ENCODE measurements at regions not wholly inside any gene's neighbourhood (a gene's known extent, or its start where the extent isn't known, plus 50 kb on each side); places are given as distances from the start of the nearest gene placed in this dataset.
"Not testable (repeated sequence)": the region's sequence is repeated elsewhere in the genome, so short reads cannot be mapped to it uniquely, and the experiment has no call there.

DNA sequence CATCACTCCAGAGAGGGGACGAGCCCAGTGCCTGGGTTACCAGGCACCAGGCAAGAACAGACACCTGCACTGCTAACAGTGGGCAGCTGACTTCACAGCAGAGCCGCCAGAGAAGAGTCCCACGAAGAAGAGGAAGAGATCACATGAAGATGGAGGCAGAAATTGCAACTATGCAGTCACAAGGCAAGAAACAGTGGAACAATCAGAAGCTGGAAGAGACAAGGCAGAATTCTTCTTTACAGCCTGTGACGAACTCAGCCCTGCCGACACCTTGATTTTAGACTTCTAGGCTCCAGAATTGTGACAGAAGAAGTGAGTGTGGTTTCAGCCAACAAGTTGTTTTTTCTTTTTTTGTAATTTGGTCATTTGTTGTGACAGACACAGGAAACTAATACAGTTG, 59.2 kb downstream of the IL12A start:
- DNase-seq (ENCODE audit: low read depth): no peak

DNA sequence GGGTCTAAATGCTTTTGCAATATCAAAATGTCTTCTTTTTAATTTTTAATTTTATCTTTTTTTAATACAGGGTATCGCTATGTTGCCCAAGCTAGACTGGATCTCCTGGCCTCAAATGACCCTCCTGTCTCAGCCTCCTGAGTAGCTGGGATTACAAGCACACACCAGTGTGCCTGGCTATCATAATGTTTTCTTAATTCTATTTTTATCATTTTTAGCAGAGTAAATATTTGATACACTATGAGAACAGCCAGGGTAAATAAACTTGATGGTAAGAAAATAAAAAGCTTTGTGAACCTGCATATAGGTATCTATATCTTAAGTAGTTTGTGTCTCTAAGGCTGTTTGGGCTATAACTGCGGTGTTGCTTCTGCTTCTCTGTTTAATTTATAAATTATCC, 60.4 kb downstream of the IL12A start:
- no peak for DNase-seq (ENCODE audit: low read depth)

DNA sequence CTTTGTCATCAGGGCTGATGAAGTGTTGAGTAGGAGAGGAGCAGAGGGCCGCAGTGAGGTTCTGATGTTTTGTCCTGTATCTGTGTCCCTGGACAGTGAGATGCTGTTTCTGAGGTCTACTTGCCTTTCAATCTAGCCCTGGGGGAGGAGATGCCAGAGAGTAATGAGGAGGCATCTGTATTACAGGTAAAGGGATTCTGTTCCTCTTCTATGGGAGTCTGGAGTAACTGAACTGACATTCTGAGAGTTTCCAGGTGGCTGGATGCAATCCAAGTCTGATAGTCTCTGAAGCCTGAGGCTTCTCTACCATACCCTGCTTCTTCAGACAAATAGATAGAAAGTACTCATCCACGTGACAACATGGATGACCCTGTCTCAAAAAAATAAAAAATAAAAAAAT, 60.9 kb downstream of the IL12A start:
- DNase-seq (ENCODE audit: low read depth): no peak

DNA sequence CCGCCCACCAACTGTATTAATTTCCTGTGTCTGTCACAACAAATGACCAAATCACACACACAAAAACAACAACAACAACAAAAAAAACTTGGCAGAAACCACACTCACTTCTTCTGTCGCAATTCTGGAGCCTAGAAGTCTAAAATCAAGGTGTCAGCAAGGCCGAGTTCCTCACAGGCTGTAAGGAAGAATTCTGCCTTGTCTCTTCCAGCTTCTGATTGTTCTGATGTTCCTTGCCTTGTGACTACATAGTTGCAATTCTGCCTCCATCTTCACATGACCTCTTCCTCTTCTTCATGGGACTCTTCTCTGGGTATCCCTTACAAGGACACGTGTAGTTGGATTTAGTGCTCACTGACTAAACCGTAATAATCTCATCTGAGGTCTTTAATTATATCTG, 61.4 kb downstream of the IL12A start:
- no peak for DNase-seq (ENCODE audit: low read depth)

DNA sequence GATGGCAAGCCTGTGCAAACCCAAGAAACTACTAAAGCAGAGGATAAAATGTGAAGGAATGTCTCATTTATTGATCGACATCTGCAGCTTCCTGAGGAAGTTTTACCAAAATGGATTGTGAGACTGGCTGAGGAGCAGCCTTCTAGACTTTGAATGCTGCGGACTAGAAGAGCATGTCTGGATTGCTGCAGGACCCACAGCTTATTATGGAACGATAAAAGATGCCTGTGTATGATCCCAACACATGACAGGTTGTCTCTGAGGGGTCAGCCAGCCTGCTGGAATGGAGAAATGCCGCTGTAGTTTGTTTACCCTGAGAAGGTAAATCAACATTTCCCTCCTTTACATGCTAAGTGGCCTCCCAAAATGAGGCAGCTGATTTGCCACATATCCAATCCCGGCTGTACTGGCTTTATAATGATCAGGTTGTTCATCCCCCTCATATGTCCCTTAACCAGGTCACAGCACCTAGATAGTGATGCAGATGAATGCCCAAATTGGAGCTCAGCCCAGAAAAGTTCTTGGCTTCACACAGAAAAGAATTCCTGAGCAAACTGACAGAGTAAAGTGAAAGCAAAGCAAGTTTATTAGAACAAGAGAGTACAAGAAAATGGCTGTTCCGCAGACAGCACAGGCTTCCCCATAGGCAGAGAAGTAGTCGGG, 63.9 kb downstream of the IL12A start:
- no peak for DNase-seq (ENCODE audit: low read depth)

DNA sequence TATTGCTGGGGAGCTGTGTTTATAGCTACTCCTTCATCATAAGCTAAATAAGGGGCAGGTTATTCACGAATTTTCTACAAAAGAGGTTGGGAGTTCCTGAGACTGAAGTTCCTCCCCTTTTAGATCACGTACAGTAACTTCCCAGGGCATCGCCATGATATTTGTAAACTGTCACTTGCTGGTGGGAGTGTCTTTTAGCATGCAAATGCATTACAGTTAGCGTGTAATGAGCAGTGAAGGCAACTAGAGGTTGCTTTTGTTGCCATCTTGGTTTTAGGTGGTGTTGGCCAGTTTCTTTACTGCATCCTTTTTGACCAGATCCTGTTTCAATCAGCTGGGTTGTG, 64.4 kb downstream of the IL12A start:
- DNase-seq (ENCODE audit: low read depth): no peak

DNA sequence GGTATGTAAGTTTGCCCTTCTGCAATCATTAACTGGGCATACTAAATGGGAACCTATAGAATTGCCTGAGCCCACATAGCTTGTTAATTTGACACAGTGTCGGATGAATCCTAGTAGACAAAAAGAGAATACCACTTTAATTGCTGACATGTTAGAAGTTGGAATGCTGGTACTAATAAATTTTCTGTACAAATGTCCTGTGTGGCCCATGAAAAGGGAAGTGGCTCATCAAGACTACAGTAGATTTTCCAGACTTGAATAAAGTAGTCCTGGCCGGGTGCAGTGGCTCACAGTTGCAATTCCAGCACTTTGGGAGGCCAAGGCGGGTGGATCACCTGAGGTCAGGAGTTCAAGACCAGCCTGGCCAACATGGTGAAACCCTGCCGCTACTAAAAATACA, 66.2 kb downstream of the IL12A start:
- not testable (repeated sequence) for DNase-seq (ENCODE audit: low read depth)

DNA sequence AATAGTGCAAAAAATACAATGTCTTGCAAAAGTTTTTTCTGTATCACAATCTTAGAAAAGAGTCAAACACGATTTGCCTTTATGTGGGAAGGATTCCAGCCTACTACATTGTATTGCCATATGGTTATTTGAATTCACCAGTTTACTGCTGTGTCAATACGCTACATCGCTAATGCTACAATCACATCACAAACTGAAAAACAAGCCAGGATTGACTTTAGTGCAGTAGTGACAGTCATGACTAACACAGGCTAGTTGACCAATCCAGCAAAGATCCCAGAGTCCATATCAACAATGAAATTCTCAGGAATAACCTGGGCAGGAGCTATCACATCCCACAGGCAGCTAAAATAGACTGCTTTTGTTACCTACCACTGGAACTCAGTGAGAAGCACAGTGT, 67.0 kb downstream of the IL12A start:
- no peak for DNase-seq (ENCODE audit: low read depth)

DNA sequence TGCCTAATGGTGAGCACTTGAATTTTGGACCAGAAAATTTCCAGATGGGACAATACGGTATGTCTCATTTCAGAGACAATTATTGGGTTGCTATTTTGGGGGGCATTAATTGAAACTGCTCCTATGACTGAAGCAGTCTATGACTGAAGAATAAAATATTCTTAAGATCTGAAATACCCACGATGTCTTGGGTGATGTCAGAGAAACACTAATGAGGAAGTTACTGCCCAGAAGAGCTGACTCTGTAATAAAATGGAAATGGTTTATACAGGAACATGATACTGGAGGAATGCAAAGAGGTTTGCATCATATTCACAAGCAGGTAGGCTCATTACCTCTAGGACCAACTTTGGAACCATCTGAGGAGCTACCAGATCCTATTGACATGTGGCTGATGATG, 68.7 kb downstream of the IL12A start:
- DNase-seq (ENCODE audit: low read depth): no peak

DNA sequence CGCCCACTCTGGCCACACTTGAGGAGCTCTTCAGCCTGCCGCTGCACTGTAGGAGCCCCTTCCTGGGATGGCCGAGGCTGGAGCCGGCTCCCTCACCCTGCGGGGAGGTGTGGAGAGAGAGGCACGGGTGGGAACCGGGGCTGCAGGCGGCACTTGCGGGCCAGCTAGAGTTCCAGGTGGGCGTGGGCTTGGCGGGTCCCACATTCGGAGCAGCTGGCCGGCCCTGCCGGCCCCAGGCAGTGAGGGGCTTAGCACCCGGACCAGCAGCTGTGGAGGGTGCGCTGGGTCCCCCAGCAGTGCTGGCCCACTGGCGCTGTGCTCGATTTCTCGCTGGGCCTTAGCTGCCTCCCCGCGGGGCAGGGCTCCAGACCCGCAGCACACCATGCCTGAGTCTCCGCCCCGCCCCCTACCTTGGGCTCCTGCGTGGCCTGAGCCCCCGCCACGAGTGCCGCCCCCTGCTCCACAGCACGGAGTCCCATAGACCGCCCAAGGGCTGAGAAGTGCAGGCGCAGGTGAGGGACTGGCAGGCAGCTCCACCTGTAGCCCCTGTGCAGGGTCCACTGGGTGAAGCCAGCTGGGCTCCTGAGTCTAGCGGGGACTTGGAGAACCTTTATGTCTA, 71.9 kb downstream of the IL12A start:
- no peak for DNase-seq (ENCODE audit: low read depth)

DNA sequence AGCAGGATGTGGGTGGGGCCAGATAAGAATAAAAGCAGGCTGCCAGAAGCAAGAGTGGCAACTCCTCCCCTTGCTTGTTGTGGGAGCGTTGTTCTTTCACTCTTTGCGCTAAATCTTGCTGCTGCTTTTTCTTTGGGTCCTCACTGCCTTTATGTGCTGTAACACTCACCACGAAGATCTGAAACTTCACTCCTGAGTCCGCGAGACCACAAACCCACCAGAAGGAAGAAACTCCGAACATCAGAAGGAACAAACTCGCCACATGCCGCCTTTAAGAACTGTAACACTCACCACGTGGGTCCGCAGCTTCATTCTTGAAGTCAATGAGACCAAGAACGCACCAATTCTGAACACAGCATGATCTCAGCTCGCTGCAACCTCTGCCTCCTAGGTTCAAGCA, 72.9 kb downstream of the IL12A start:
- DNase-seq (ENCODE audit: low read depth): no peak

DNA sequence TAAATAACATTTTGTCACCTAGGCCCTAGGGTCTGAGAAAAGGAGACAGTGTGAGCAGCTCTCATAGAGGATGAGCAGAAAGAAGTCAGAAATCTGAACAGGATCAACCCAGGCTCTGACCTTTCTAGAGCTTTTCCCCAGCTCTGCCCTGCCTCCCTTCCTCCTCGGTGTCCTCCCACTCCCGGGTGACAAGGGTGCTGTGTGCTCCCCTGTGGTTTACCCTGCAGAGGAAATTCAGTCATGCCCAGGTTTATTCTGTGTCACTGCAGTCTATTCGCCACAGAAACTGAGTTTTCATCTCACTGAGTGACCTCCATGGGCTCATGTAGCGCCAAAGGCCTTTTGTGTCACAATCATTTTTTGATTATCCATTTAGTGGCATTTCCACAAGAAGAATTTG, 76.6 kb downstream of the IL12A start:
- DNase-seq (ENCODE audit: low read depth): no peak

DNA sequence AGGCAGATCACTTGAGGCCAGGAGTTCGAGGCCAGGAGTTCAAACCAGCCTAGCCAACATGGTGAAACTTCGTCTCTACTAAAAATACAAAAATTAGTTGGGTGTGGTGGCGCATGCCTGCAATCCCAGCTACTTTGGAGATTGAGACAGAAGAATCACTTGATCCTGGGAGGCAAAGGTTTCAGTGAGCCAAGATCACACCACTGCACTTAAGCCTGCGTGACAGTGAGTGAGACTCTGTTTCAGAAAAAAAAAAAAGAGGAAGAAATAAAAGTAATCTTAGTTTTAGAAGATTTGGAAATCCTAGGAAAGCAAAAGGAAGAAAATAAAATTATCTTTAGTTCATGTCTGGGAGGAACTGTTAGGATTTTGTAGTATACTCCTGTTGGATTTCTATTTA, 77.2 kb downstream of the IL12A start:
- no peak for DNase-seq (ENCODE audit: low read depth)

DNA sequence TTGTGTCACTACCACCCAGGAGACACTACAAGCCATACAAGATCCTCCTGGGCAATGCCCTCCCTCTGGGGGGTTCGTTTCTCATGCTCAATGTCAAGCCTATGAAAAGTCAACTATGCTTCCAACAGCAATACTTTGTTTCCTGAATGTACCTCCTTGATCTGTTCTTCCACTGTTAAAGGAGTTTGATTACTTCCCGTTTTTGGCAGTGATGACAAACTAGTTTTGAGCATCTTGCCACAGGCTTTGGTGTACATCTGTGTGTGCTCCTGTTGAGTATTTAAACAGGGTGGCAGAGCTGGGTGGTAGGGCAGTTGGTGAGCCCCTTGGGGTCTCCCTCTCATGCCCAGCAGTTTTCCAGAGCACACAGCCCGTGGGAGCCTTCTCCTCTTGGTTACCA, 81.4 kb downstream of the IL12A start:
- DNase-seq (ENCODE audit: low read depth): no peak

DNA sequence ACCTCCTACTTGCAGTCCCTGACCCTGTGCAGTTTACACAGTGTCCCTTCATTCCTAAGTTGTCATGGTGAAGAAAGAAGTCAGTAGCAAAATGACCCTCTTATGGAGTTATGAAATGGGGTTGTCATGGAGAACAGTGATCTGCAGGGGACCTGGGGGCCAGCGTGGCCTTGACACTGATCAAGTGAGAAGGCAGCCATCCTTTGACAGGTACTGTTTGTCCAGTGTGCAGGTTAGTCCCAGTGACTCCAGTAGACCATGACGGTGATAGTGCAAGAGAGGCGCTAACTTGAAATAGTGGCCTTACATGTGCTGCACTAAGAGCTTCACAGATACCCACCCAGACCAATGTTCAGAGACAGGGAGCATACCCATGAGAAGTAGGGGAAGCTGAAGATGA, 87.9 kb downstream of the IL12A start:
- no peak for DNase-seq (ENCODE audit: low read depth)

DNA sequence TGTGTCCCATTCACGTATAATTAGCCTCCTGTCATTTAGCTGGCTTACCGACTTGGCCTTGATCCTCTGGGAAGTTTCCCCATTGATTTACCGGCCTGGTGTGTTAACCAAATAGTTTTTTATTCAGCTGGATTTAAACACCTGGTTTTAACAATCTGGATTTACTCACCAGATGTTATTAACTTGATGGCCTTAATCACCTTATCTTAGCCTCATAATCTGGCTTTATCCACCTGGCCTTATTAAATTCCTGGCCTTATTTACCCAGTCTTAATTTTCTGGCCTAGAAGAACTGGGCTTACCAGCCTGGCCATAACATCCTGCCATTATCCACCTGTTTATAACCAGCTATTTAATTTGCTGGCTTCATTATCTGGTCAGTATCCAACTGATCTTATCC, 89.9 kb downstream of the IL12A start:
- DNase-seq (ENCODE audit: low read depth): no peak

DNA sequence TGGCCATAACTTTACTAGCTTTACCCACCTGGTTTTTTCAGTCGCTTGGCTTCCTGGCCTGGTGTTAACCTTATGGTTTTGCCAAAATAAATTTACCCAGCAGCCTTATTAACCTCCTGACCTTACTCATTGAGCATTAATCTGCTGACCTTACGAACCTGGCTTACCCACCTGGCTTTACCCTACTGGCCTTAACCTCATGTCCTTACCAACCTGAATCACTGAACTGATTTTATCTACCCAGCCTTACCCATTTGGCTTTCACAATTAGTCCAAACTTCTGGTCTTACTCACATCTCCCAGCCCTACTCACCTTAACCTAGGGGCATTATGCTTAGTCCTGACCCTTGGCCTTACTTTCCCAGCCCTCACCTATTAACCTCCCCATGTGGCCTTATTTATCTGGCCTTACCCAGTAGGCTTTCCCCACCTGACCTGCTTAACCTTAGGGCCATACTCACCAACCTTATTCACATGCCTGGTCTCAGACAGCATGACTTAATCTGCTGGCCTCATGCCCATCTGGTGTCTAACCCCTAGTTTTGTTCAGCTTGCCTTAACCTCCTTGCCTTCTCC, 93.4 kb downstream of the IL12A start:
- DNase-seq (ENCODE audit: low read depth): no peak

DNA sequence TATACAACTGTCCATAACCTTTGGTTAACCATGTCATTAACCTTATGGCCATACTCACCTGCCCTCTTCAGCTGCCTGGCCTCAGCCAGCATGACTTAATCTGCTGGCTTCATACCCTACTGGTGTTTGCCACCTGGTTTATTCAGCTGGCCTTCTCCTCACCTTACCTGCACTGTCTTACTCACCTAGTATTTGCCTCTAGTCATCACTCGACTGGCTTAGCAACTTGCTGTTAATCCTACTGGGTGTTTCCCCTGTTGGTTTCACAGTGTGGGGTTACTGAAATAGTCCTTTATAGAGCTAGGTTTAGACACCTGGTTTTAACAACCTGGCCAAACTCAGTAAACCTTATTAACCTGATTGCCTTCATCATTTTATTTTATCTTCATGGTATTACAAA, 96.4 kb downstream of the IL12A start:
- no peak for DNase-seq (ENCODE audit: low read depth)

DNA sequence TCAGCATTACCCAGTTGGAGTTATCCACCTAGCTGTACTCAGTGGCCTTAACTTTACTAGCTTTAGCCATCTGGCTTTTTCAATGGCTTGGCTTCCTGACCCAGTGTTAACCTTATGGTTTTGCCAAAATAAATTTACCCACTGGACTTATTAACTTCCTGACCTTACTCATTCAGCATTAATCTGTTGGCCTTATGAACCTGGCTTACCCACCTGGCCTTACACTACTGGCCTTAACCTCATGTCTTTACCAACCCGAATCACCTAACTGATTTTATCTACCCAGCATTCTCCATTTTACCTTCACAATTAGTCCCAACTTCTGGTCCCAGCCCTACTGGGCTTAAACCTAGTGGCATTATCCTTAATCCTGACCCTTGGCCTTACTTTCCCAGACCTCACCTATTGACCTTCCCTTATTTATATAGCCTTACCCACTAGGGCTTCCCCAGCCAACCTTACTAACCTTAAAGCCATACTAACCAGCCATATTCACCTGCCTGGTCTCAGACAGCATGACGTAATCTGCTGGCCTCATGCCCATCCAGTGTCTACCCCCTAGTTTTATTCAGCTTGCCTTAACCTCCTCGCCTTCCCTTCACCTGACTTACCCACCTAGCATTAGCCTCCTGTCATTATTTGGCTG, 100.0 kb downstream of the IL12A start:
- DNase-seq (ENCODE audit: low read depth): no peak

DNA sequence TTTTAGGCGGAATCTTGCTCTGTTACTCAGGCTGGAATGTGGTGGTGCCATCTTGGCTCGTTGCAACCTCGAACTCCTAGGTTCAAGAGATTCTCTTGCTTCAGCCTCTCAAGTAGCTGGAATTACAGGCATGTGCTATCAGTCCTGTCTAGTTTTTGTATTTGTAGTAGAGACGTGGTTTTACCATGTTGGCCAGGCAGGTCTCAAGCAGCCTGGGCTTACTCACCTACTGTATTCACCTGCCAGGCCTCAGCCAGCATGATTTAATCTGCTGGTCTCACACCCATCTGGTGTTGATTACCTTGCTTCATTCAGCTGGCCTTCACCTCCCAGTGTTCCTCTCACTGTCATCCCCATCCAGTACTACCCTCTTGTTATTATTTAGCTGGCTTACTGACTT, 102.0 kb downstream of the IL12A start:
- no peak for DNase-seq (ENCODE audit: low read depth)

DNA sequence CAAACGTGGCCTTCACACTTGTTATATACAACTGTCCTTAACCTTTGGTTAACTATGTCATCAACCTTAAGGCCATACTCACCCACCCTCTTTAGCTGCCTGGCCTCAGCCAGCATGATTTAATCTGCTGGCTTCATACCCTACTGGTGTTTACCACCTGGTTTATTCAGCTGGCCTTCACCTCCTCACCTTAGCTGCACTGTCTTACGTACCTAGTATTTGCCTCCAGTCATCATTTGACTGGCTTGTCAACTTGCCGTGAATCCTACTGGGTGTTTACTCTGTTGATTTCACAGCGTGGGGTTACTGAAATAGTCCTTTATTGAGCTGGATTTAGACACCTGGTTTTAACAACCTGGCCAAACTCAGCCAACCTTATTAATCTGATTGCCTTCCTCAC, 102.8 kb downstream of the IL12A start:
- no peak for DNase-seq (ENCODE audit: low read depth)

DNA sequence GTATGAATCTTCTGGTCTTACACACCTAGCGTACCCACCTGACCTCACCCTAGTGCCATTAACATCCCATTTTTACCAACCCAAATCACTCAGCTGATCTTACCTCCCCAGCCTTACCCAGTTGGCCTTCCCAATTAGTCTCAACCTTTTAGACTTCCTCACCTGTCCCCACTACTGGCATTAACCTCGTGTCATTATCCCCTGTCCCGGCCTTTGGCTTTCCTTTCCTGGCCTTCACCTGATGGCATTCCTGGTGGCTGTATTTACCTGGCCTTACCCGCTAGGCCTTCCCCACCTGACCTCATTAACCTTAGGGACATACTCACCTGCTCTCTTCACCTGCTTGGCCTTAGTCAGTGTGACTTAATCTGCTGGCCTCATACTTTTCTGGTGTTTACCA, 104.1 kb downstream of the IL12A start:
- DNase-seq (ENCODE audit: low read depth): no peak

DNA sequence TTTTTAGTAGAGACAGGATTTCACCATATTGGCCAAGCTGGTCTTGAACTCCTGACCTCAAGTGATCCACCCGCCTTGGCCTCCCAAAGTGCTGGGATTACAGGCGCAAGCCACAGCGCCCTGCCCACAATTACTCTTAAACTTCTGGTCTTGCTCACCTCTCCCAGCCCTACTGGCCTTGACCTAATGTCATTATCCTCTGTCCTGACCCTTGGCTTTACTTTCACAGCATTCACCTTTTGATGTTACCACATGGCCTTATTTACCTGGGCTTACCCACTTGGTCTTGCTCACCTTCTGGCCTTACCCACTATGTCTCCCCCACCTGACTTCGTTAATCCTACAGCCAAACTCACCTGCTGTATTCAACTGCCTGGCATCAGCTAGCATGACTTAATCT, 105.9 kb downstream of the IL12A start:
- no peak for DNase-seq (ENCODE audit: low read depth)

DNA sequence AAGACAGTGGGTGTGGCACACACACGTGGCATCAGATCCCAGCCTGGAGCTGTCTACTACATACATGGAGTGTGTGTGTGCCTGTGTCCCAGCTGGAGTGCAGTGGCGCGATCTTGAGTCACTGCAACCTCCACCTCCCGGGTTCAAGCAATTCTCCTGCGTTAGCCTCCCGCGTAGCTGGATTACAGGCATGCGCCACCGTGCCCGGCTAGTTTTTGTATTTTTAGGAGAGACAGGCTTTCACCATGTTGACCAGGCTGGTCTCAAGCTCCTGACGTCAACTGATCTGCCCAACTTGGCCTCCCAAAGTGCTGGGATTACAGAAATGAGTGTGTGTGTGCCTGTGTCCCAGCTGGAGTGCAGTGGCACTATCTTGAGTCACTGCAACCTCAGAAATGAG, 108.8 kb downstream of the IL12A start:
- no peak for DNase-seq (ENCODE audit: low read depth)

Data from ELR (cell line).